HG02588 (cell line): ENCODE measurements at regions not wholly inside any gene's neighbourhood (a gene's known extent, or its start where the extent isn't known, plus 50 kb on each side); places are given as distances from the start of the nearest gene placed in this dataset.
A peak's percentile ranks its signal among the peaks of the same experiment; 100 is the strongest.

Source experiments
- ATAC-seq: cut with Tn5 transposase; IDR thresholded peaks from one replicate; pipeline ENCODE4 v1.9.1; 2021; ENCODE audit warnings: mild to moderate bottlenecking, moderate library complexity; ENCODE audit not compliant: unreplicated experiment

DNA sequence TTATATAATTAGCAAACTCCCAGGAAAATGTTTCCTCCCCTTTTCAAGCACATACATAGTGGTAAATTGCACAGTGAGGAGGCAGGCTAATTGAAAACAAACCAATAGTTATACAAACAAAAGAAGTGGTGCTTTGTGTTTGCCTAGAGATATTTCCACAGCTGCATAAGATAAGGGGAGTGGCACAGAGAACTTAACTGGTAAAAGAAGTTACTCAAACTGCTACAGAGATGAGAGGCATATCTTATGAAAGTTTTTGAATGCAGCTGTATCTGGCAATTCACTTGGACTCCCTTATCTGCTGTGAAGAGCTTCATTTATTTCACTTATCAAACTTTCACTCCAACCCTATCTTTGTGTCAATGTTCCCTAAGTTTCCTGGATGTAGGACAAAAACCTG is 361.2 kb upstream of the RBMY1B start:
- no peak for ATAC-seq

DNA sequence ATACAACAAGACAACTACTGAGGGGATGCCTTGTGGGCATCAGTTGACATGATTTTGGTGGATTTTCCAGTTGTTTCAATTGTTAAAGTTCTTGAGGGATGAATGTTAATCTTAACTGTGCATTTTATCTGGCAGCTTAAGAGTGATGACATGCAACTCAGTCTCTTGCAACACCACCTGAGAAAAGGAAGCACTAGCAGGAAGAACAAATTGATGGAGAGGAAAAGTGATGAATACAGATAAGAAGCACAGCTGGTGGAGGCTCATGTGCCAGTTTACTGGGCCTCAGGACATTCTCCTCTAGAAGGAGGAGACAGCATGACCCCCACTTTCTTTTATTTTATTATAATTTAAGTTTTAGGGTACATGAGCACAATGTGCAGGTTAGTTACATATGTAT is 341.3 kb upstream of the RBMY1B start:
- no peak for ATAC-seq

DNA sequence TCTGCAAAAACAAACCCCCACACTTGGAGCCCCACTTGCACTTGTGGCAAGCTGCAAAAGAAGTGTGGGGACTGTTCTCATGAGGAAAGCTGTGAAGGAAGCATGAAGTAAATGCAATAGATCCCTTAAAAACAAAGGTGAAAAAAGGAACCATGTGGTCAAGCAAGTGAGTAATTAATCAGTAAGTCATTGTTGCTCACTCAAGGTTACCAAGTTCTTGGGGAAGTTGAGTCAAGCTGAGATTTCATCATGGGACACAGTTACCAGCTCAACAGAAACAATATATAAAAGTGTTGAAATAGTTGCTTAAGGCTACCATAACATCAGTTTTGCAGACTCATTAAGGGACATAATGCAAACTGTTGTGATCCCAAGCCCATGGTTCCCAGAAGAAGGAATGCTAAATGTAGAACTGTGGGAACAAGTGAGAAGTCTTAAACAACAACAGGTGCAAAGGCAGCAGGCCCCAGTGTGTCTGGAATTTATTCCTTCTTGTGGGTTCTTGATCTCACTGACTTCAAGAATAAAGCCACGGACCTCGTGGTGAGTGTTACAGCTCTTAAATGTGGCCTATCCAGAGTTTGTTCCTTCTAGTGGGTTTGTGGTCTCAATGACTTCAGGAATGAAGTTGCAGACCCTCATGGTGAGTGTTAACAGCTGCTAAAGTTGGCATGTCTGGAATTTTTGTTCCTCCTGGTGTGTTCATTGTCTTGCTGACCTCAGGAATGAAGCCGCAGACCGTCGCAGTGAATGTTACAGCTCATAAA is 336.3 kb upstream of the RBMY1B start:
- no peak for ATAC-seq

DNA sequence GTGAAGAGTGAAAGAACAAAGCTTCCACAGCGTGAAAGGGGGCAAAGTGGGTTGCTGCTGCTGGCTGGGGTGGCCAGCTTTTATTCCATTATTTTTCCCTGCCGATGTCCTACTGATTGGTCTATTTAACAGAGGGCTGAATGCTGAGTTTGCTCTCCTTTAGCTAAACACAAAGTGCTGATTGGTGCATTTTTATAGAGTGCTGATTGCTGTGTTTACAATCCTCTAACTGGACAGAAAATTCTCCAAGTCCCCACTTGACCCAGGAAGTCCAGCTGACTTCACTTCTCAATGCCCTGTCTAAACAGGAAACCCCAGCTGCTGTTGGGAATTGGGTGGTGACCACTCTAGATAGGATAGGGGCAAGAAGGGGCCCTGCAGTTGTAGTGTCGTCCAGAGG is 335.6 kb upstream of the RBMY1B start:
- ATAC-seq, result no peak

DNA sequence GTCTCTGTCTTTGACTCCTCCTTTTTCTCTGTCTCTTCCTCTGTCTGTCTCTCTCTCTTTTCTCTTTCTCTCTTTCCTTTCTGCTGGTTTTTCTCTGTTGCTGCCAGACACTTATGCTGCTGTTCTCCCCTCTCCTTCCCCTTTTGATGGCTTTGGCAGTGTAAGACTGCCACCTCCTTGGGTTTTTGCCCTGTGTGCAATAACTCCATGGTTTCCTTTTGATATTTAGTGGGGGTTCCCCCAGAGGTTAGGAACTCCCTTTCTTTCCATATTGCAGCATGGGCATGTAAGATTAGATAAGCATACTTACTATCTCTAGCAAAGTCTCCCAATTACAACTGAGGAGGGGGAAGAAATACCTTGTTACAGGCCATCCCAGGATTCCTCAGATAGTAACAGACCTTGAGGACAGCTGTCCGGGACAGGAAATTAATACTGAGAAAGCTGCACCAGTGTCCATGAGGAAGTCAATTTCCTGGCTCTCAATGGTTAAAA is 333.8 kb upstream of the RBMY1B start:
- ATAC-seq, result no peak

DNA sequence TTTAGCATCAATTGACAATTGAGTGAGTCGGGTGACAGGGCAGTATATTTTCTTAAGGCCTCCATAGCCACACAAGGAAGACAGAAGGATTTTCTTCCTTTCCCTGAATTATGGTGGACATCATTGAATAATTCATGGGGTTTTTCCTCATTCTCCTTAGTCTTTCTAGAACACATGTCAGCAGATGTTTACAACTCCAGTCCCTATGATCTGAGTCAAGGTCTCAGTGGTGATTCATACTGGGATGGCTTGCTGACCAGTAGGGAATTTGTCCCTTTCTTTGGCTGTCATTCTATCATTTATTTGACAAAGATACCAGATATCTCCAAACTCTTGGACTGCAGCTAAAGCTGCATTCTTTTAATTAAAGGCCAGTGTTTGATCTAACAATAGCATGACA is 332.9 kb upstream of the RBMY1B start:
- no peak for ATAC-seq

DNA sequence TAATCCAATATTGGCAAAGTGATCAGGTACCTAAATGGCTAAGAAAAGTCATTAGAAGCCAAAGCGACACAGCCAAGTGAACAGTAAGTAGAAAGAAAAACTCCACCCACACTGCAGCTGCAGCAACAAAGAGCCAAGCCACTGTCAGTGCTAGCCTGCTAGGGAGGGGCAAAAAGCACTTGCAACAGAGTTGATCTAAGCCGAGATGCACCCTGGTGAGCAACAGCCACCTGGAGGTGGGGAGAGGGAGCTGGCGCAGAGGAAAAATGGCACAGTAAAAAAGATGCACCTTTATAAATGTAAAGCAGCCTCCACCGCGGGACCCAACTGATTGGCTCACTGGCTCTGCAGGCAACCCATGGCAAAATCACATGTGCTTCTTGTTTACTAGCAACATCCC is 330.2 kb upstream of the RBMY1B start:
- ATAC-seq, result no peak

DNA sequence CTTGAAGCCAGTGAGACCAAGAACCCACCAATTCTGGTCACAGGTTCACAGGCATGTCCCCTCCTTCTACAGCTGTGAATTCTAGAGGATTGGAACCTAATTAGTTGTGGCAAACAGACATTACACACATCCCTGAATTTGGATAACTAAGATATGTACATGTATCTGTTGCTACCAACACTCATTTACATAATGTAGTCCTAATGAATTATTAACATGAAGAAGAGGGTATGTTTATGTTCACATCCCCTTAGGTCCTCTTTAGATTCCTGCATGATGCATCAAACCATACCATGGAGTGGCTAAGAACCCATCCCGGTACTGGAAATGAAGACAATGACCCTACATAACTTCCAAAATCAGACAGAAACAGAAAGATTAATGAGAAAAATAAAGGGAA is 326.9 kb upstream of the RBMY1B start:
- ATAC-seq, result no peak

DNA sequence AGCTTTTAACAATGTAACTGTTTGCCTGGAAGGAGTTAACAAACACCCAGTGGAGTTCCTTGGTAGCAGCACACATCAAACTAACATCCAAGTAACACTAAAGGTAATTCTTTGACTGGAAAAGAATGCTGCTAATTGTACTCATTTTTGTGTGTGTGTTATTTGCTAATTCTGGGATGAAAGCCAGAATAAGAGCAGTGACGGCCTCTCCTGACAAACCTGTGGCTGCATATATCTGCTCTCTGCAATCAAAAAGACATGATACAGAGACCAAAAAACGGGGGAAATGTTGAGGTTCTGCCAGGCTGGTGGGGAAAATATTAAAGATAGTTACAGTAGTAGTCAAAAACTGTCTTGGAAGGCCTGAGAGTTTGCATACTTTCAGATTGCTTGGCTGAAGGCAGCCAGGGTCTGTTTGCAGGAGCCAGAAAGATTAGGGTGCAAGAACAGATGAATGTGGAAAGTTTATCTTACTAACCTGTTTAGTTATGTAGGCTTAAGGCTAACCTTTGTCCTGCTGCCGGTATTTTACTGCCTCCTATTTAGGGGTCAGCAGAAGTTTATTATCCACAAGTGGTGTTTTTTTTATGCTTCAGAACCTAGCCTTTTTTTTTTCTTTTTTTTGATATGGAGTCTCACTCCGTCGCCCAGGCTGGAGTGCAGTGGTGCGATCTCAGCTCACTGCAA is 325.6 kb upstream of the RBMY1B start:
- no peak for ATAC-seq

DNA sequence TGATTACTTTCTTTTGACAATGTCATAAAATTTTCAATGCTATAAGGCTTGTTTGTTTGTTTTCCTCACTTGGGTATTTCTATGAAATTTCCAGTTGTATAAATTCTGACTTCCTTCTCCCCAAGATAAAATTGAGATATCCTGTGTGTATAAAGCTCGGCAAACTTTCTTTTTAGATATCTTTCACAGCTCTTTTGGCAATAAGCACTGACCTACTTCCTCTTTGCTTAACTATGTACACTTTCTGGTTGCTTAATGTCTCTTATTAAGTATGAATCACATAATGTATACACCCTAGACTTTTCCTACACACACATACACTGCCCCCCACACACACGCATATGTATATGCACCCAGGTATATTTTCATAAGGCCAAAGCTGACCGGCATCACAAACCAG is 318.4 kb upstream of the RBMY1B start:
- ATAC-seq, result no peak

DNA sequence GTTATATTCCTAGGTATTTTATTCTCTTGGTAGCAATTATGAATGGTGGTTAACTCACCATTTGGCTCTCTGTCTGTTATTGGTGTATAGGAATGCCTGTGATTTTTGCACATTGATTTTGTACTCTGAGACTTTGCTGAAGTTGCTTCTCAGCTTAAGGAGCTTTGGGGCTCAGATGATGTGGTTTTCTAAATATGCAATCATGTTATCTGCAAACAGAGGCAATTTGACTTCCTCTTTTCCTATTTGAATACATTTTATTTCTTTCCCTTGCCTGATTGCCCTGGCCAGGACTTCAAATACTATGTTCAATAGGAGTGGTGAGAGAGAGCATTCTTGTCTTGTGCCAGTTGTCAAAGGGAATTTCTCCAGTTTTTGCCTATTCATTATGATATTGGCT is 310.9 kb upstream of the RBMY1B start:
- ATAC-seq, result no peak

DNA sequence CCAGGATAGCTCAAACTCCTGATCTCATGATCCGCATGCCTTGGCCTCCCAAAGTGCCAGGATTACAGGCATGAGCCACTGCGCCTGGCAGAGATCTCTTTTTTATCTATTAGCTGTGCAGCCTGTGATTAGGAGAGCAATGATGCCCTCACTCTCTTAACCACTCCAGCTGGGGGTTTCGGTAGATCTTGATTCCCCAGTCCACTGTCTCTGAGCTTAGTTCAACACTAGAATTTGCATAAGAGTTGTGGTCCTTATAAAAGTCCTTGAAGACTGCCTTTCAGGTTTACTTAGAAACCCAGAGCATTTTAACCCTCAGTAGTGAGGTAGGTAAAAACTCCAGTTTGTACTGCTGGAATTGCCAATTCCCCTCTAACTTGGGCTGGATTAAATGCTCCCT is 283.3 kb upstream of the RBMY1B start:
- peak; percentile 77 for ATAC-seq

DNA sequence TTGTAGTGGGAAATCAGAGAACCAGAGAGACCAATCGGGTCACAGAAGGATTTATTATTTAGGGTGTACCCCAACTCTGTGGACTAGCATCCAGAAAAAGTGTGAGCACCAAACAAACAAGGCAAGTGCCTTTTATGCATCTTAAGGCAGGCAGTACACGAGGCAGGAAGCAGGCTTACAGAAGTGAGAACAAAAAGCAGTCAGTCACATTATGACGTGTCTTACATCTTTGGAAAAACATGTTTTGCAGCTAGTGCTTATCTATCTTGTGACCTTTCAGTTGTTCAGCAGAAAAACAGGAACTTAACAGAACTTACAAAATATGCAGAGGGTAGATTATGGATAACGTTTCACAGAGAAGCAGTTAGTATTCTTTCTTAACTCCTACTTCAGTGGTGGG is 270.9 kb upstream of the RBMY1B start:
- ATAC-seq, result peak; percentile 99

DNA sequence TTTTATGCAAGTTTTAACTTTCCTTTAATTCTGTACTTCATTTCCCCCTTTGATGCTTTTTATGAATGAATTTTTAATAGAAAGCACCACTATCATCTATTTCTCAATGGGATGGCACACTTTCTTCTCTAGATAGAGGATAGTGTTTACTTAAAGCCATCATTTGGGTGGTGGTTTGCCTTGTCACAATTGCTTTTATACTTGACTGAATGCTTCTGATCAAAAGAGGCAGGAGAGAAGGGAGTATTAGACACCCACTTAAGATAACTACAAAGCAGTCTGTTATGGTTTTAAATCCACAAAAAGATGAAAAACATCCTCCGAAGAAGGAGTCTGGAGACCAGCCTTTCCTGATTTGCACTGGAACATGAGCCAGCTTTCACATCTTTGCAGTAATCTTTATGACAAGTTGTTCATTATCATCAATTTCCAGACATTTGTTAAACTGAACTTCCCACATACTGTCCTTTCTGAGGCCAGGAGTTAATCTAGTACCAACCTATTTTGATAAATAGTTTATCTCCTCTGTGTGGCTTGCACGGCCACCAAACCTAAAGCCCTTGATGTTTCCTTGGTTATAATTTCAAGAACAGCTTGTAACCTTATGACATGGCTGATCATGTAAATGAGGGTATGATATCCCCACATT is 270.4 kb upstream of the RBMY1B start:
- ATAC-seq, result no peak

DNA sequence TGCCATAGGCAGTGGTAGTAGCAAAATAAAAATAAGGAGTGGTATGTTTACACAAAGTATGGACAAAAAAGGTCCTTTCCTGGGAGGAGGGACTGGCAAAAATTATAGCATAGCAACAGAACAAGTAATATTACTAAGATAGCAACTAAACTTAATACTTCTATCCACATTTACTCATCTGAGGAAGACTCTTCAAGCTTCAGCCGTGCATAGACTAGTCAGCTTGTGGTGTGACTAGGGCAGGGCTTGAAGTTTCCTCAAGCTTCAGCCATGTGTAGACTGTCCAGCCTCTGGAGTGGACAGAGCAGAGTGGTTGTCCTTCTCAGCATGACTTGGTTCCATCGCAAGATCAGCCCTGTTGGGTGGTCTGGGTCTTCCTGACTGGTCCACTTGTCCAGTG is 268.3 kb upstream of the RBMY1B start:
- ATAC-seq, result no peak

DNA sequence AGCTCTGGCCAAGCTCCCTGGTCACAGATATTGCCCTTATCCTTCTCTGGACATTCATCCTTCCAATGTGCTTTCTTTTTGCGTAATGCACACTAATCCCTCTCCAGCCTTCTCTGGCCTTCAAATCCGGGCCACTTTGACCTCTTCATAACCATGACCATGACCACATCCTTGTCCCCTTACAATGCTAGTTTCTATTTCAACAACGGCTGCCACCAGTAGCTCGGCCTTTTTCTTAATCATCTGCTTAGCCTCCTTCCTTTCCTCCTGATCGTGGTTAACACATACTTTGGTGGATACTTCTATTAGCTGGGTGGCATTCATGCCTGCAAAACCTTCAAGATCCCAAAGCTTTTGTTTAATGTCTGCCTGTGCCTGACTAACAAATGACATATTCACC is 264.4 kb upstream of the RBMY1B start:
- ATAC-seq, result no peak

DNA sequence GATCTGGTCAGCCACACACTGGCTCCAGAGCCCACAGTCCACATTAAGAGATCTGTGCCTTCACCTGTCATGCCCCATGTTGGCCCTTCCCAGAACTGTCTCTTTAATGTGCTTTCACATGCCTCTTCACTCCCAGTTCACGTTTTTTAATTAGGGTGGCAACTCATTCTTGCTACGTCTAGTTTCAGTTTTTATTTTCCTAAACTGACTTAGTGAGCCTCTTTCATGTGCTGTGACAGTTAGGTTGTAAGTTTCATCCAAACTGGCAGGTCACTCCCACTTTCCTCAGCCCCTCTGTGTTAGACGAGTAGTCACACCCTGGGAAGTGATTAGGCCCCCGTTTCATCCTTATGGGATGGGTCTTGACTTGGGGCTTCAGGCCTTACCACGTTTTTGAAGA is 262.5 kb upstream of the RBMY1B start:
- ATAC-seq, result no peak

DNA sequence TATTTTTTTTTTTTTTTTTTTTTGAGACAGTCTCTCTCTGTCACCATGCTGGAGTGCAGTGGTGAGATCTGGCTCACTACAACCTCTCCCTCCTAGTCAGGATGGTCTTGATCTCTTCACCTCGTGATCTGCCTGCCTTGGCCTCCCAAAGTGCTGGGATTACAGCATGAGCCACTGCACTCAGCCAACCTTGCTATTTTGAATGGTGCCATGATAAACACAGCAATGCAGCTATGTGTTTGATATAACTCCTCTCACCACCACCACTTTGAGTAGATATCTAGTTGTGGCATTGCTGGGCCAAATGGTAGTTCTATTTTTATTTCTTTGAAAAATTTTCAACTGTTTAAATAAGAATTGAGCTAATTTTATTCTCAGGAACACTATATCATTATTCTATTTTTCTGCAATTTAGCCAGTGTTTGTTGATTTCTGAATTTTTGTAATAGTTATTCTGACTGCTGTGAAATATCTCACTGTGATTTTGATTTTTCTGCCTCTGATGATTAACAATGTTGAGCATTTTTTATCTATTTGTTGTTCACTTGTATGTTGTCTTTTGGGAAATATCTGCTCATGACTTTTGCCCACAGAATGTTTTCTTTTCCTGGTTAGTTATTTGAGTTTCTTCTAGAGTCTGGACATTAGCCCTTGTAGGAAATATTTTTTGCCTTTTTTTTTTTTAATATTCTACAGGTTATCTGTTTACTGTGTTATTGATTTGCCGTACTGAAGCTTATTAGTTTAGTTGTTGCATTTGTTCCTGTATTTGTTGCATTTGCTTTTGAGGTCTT is 257.5 kb upstream of the RBMY1B start:
- no peak for ATAC-seq

DNA sequence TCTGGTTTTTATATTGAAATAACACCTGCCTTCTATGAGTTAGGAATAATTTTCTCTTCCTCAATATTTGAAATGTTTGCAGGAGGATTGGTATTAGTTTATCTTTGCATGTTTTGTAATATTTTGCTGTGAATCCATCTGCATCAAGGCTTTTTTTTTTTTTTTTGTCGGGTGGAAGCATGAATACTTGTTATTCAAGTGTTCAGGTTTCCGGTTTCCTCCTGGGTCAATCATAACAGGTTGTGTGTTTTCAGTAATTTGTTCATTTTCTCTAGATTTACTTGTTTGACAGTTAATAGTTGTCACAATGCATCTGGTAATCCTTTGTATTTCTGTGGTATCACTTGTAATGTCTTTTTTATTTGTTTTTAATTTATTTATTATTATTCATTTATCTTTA is 256.7 kb upstream of the RBMY1B start:
- no peak for ATAC-seq

DNA sequence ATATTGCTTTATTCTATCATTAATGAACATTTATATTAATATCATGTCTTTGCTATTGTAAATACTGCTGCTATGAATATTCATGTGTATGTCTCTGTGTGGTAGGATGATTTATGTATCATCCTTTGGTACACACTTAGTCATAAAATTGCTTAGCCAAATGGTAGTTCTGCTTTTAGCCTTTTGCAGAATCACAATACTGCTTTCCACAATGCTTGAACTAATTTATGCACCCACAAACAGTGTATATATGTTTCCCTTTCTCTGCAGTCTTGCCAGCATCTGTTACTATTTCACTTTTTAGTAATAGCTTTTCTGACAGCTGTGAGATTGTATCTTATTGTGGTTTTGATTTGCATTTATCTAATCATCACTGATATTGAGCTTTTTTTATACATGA is 254.3 kb upstream of the RBMY1B start:
- peak; percentile 95 for ATAC-seq

DNA sequence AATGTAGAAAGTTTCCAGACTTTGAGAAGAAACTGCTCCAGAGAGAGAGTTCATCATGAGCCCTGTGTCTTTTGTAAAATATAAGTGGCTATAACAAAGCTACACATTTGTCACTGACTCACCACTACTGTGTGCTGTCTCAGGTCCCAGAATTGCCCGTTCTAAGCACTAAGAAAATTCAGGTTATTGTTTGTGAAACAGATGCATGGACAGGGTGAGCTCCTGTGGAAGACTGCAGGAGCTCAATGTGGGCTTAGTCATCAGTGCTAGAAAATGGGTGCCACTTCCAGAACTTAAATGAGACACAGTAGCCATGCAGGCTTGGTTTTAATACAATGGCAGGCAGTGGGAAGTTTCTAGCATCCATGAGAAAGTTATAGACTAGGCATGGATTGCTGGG is 251.4 kb upstream of the RBMY1B start:
- no peak for ATAC-seq
